ENCODE measurements at regions not wholly inside any gene's neighbourhood (a gene's known extent, or its start where the extent isn't known, plus 50 kb on each side); places are given as distances from the start of the nearest gene placed in this dataset.

- TF ChIP-seq ZNF146 (tag by site-specific recombination; IDR thresholded peaks at IDR 0.05) (no peak), SCRT2 (tag by site-specific recombination; IDR thresholded peaks at IDR 0.05) (no peak), CTCF (tag by site-specific recombination; IDR thresholded peaks at IDR 0.05) (no peak), ZNF560 (tag by site-specific recombination; IDR thresholded peaks at IDR 0.05; ENCODE audit: borderline replicate concordance) (no peak)
These were observed 96.3 kb upstream of the ZNF469 start for GRCh38 chr16:88286301-88286923.
